Testis (tissue), 2 donors: ENCODE measurements at regions not wholly inside any gene's neighbourhood (a gene's known extent, or its start where the extent isn't known, plus 50 kb on each side); places are given as distances from the start of the nearest gene placed in this dataset.

Experiments
- DNase-seq: peaks from one replicate; pipeline ENCODE4 v3.0.0-alpha.2; 2019
- H3K27ac ChIP-seq, 2 donors: fragments of 200-600 bp; sonication (generic); one replicate each; pipeline ENCODE4 v1.5.1; 2019
- H3K27me3 ChIP-seq: fragments of 200-600 bp; sonication (generic); one replicate; pipeline ENCODE4 v1.5.1; 2019
- H3K36me3 ChIP-seq: fragments of 200-600 bp; sonication (generic); one replicate; pipeline ENCODE4 v1.5.1; 2017; ENCODE audit warnings: low read depth; ENCODE audit errors: missing control alignments
- H3K4me1 ChIP-seq: fragments of 200-600 bp; sonication (generic); one replicate; pipeline ENCODE4 v1.5.1; 2019
- H3K4me3 ChIP-seq, 2 donors: fragments of 200-600 bp; sonication (generic); one replicate each; pipeline ENCODE4 v1.5.1; 2017 to 2019
- H3K9me3 ChIP-seq: fragments of 200-600 bp; sonication (generic); one replicate; pipeline ENCODE4 v1.5.1; 2017
- CTCF ChIP-seq, 3 experiments: fragments of 450-650 bp in 2 of 3; fragments of 200-600 bp in 1 of 3; sonication (generic) in 1 of 3; IDR thresholded peaks; one replicate each; pipeline ENCODE4 v1.5.1; 2016 to 2019; ENCODE audit warnings: antibody characterized with exemption in 3 of 3, mild to moderate bottlenecking in 2 of 3, moderate library complexity in 1 of 3
- POLR2A ChIP-seq: fragments of 450-650 bp; IDR thresholded peaks from one replicate; pipeline ENCODE4 v1.6.1; 2017; ENCODE audit warnings: antibody characterized with exemption, mild to moderate bottlenecking, moderate library complexity
- WGBS, 2 donors: methylation state at CpG; one replicate each; pipeline ENCODE4 v1.1.5; 2018; 5-methylcytosine and 5-hydroxymethylcytosine counted together
- intact Hi-C: fragments of 100-400 bp; cut with DNase I; formaldehyde crosslinking; loops from one replicate; pipeline ENCODE4 v1.15.1; 2023; ENCODE audit warnings: low total_unique reads

- Histone ChIP-seq H3K27ac (no peak overlapping the region), H3K36me3 (no peaks in the 10 kb centered on the region), H3K4me3 (no peak overlapping the region), H3K9me3 (no peaks in the 10 kb centered on the region), H3K27me3 (no peaks in the 10 kb centered on the region), H3K4me1 (no peaks in the 10 kb centered on the region)
- TF ChIP-seq CTCF (IDR thresholded peaks at IDR 0.05) (no peak), POLR2A (no peak)
- no peak for DNase-seq
- intact Hi-C loops, result no loop called here
Observed at GRCh38 chr7:49624611-49625010, 148.8 kb upstream of the VWC2 start.

- 77 to 84% methylated on average over 7 of the region's 7 CpGs for WGBS, 2 donors
Observed at GRCh38 chr7:49630513-49630912, 142.9 kb upstream of the VWC2 start.

GRCh38 chr7:49631071-49631815, 142.2 kb upstream of the VWC2 start:
- Histone ChIP-seq H3K27ac (no peak overlapping the region), H3K27me3 (no peaks in the 10 kb centered on the region), H3K4me3 (no peak overlapping the region), H3K9me3 (no peaks in the 10 kb centered on the region), H3K36me3 (no peaks in the 10 kb centered on the region), H3K4me1 (no peaks in the 10 kb centered on the region)
- intact Hi-C loops, result no loop called here
- TF ChIP-seq CTCF (IDR thresholded peaks at IDR 0.05) (no peak), POLR2A (no peak)
- DNase-seq, result peak; percentile 20

More at GRCh38 chr7:49630513-49630912, 142.9 kb upstream of the VWC2 start:
- H3K27me3 ChIP-seq, result no peaks in the 10 kb centered on the region
- no peaks in the 10 kb centered on the region for H3K4me1 ChIP-seq
- H3K36me3 ChIP-seq, result no peaks in the 10 kb centered on the region
- DNase-seq, result no peak
- intact Hi-C loops, result no loop called here
- no peak overlapping the region for H3K27ac ChIP-seq
- no peaks in the 10 kb centered on the region for H3K9me3 ChIP-seq
- H3K4me3 ChIP-seq, result no peak overlapping the region
- no peak for TF ChIP-seq POLR2A
- TF ChIP-seq CTCF (IDR thresholded peaks at IDR 0.05), result no peak

GRCh38 chr7:49631960-49632359, 141.5 kb upstream of the VWC2 start:
- no peaks in the 10 kb centered on the region for H3K9me3 ChIP-seq
- H3K27me3 ChIP-seq, result no peaks in the 10 kb centered on the region
- intact Hi-C loops, result no loop called here
- DNase-seq, result no peak
- 55 to 69% methylated on average over 7 to 8 of the region's 8 CpGs for WGBS, 2 donors
- no peak overlapping the region for H3K4me3 ChIP-seq
- no peaks in the 10 kb centered on the region for H3K36me3 ChIP-seq
- TF ChIP-seq CTCF (IDR thresholded peaks at IDR 0.05) (no peak), POLR2A (no peak)
- no peak overlapping the region for H3K27ac ChIP-seq
- H3K4me1 ChIP-seq, result no peaks in the 10 kb centered on the region

- H3K36me3 ChIP-seq, result no peaks in the 10 kb centered on the region
- 72 to 85% methylated on average over 1 of the region's 1 CpG for WGBS, 2 donors
- DNase-seq, result peak; percentile 36
- TF ChIP-seq CTCF (IDR thresholded peaks at IDR 0.05) (no peak), POLR2A (no peak)
- no peaks in the 10 kb centered on the region for H3K9me3 ChIP-seq
- no peak overlapping the region for H3K27ac ChIP-seq
- H3K4me3 ChIP-seq, result no peak overlapping the region
- H3K4me1 ChIP-seq, result no peaks in the 10 kb centered on the region
- intact Hi-C loops, result no loop called here
- no peaks in the 10 kb centered on the region for H3K27me3 ChIP-seq
Observed at GRCh38 chr7:49635800-49636199, 137.6 kb upstream of the VWC2 start.
